DMS153 (cell line): ENCODE measurements at regions not wholly inside any gene's neighbourhood (a gene's known extent, or its start where the extent isn't known, plus 50 kb on each side); places are given as distances from the start of the nearest gene placed in this dataset.
"Not testable (repeated sequence)": the region's sequence is repeated elsewhere in the genome, so short reads cannot be mapped to it uniquely, and the experiment has no call there.

Experiments used
- DNase-seq: peaks from one replicate; lab custom pipeline; 2025; lab: John Stamatoyannopoulos, UW

GRCh38 chr18:1045658-1046057, 141.0 kb downstream of the ADCYAP1 start:
- no peak for DNase-seq

DNA sequence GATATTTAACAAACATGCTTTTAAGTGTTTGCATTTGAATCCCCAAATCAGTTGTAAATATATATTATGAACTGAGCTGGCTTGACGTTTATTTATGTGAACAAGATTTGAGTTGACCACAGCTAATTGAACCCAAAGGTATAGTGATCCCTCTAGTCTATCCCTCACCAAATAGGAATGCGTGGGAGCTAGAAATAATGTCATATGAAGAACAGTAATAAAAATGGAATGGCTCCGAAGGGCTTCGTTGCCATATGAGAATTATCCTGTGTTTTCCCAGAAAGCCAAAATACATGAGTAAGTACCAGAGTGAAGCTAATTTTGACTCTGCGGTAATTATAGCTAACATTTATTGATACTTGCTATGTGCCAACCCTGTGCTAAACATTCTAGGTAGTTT, 142.7 kb downstream of the ADCYAP1 start:
- no peak for DNase-seq

DNA sequence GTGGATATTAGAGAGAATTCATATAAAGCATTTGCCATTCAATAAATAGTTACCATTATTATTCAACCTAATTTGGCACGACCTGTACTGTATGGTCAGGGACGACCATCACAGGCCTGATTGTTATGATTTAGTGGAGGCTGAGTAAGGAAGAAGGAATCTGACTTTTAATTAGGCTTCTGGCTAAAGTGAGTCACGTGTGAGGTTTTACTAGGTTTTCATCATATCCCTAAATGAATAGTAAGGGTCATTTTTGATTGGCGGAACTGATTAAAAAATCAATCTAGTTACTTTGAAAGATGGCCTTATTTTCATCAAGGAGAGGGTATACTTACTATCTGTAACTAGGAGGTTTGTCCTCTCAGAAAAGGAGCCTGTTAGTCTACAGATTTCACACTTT, 143.4 kb downstream of the ADCYAP1 start:
- no peak for DNase-seq

- DNase-seq, result no peak
Observed at GRCh38 chr18:1049173-1049572, 144.5 kb downstream of the ADCYAP1 start.

GRCh38 chr18:1050012-1050657, 145.5 kb downstream of the ADCYAP1 start:
- no peak for DNase-seq

DNA sequence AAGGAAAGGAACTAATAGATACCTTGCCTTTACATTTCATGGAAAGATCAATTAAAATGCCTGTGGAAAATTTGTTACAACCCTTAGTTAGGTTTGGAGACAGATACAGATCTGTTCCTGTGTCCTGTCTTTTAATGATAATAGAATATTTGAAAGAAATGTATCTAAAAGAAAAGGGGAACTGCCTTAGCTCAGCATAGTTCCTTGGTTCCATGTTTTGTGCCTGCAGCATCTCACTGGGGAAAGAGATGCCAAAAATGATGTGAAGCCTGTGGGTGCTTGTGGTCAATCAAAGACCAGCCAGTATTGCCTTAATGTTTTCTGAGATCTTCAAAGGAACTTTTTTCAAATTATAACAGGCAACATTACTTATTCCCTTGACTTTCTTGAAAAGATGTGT, 147.6 kb downstream of the ADCYAP1 start:
- no peak for DNase-seq

DNA sequence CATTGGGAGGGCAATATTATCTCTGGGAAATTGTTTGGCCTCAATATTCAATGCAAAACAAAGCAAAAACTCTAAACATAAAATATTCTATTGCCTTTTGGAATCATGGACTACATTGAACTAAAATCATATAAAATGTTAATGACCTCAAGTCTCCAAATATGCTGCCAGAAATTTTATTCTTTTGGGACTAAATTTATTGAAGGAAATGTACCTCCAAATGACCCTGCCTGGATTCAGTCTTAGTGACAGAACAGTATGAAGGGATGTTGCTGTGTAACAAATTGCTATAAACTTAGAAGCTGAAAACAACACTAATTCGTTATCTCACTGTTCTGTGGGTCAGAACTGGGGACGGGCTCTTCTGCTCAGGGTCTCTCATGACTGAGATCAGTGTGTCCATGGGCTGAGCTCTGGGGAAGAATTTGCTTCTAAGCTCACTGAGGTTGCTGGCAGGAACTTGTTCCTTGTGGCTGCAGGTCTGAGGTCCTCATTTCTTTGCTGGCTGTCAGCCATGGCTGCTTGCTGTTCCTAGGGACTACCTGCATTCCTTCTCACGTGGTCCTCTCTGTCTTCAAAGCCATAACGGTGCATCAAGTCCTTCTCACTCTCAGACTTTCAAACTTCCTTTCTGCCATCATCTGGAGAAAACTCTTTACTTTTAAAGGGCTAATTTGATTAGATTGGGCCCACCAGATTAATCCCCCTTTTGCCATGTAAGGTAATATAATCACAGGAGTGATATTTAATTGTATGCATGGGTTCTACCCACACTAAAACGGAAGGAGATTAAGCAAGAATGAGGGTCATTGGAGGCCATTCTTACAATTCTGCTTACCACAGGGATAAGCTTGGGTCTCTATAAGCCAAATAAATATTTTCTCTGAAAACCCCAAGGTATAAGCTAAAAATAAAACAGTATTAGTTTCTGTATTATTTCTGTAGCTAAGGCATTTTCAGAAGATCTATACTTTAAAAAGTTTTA, 149.0 kb downstream of the ADCYAP1 start:
- DNase-seq, result no peak

GRCh38 chr18:1056404-1056803, 151.7 kb downstream of the ADCYAP1 start:
- no peak for DNase-seq

DNA sequence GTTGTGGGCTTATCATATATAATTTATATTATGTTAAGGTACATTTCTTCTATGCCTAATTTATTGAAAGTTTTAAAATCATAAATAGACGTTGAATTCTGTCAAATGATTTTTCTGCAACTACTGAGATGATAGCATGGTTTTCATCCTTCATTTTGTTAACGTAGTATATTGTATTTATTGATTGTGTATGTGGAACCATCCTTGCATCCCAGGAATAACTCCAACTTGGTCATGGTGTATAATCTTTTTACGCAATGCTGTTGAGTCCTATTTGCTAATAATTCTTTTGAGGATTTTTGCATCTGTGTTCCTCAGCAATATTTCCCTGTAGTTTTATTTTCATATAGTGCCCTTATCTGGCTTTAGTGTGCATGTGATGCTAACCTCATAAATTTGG, 152.7 kb downstream of the ADCYAP1 start:
- DNase-seq, result no peak

- no peak for DNase-seq
Observed at GRCh38 chr18:1062588-1062987, 157.9 kb downstream of the ADCYAP1 start.

GRCh38 chr18:1075322-1075721, 170.7 kb downstream of the ADCYAP1 start:
- DNase-seq, result peak; percentile 88

- no peak for DNase-seq
Observed at GRCh38 chr18:1075876-1076275, 171.2 kb downstream of the ADCYAP1 start.

- DNase-seq, result no peak
Observed at GRCh38 chr18:1078301-1078700, 173.6 kb downstream of the ADCYAP1 start.

DNA sequence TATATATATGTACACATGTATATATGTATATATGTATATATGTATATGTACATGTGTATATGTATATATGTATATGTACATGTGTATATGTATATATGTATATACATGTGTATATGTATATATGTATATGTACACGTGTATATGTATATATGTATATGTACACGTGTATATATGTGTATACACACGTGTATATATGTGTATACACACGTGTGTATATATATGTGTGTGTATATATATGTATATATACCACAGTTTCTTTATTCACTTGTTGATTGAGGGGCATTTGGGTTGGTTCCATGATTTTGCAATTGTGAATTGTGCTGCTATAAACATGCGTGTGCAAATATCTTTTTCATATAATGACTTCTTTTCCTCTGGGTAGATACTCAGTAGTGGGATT, 179.0 kb downstream of the ADCYAP1 start:
- DNase-seq, result not testable (repeated sequence)

DNA sequence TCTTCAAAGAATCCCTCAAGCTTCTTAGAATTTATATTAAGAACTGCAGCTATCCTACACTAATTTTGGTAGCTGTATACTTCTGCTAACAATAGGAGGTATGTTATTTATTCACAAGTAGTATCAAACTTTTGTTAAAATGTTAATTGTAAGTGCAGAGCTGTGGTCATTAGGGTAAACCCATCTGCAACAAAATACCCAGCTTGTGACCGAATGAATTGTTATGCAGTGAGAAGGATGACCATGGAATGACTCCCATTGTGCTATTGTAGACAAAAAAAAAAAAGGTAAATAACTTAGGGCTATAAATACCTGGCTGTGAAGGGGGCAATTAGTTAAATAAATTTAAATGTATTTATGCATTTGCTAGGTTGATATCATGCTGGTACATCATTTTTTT, 186.1 kb downstream of the ADCYAP1 start:
- DNase-seq, result no peak

DNA sequence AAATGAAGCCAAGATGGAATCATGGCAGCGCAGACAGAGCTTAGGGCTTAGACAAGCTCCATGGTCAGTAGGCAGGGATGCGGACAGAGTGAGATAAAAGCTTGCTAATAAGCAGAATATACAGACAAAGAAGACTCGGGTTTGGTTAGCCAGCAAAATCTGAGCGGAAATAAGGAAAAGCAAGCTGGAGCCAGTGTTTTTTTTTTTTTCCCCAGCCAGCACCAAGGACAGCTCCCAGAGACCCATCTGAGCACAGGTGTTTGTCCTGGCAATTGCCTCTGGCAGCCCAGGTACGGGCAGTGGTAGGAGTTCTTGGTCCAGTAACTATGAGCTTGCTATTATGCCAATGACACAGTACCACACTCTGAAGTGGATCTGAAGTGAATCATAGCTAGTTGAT, 187.6 kb downstream of the ADCYAP1 start:
- DNase-seq, result no peak

- no peak for DNase-seq
Observed at GRCh38 chr18:1094409-1094808, 189.7 kb downstream of the ADCYAP1 start.

DNA sequence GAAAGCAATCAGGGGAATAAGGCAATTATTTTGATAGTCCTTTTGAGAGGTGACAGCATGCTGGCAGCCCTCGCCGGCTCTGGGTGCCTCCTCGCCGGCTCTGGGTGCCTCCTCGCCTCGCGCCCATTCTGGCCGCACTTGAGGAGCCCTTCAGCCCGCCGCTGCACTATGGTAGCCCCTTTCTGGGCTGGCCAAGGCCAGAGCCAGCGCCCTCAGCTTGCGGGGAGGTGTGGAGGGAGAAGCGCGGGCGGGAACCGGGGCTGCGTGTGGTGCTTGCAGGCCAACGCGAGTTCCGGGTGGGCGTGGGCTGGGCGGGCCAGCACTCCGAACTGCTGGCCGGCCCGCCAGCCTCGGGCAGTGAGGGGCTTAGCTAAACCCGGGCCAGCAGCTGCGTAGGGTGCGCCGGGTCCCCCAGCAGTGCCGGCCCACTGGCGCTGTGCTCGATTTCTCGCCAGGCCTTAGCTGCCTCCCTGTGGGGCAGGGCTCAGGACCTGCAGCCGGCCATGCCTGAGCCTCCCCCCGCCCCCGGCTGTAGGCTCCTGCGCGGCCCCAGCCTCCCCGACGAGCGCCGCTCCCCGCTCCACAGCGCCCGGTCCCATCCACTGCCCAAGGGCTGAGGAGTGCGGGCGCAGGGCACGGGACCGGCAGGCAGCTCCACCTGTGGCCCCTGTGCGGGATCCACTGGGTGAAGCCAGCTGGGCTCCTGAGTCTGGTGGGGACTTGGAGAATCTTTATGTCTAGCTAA, 193.5 kb downstream of the ADCYAP1 start:
- DNase-seq, result not testable (repeated sequence)

DNA sequence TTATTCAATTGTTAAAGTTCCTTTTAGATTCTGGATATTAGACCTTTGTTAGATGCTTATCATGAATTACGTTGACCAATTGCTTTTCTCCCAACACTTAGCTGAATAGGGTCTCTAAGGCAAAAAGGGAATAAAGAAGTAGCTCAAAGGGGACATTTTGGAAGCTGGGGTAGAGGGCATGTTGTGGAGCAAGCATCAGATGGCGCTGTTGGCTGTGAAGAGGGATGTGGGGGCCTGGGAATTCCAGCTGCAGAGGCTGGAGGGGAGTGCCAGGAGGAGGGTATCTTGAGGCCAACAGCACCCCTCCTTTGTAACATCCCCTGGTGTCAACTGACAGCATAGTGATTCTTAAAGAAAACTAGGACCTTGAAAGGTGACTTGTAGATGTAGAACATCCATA, 198.2 kb downstream of the ADCYAP1 start:
- DNase-seq, result no peak

- DNase-seq, result peak; percentile 1
Observed at GRCh38 chr18:1103537-1103936, 198.9 kb downstream of the ADCYAP1 start.

DNA sequence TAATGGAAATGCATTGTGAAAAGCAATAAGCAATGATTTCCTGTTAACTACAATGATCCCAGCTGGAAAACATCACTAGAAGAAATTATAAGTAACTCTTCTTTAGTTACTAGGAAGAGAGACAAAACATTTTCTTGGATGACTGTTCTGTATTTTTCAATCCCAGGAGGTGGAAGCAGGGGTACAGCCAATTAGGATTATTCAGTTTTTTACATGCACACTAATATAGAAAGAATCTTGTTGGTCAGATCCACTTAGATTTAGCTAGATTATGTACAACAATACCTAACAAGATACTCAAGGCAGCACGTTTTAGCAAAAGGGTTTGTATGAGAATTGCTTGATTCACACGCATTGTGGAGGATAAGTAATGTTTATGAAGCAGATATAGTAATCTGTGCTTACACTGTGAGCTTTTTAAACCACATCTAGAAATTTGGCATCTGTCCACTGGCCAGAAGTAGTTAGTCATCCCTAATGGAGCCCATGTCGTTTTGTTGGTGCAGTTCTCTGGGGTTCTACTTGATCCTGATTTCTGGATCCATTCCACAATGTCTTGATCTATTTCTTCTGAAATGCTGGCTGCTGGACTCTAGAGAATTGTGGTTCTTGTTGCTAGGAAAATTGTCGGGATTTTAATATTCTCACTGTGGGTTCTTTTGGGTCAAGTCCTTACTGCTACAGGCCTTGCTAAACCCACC, 199.7 kb downstream of the ADCYAP1 start:
- DNase-seq, result no peak

DNA sequence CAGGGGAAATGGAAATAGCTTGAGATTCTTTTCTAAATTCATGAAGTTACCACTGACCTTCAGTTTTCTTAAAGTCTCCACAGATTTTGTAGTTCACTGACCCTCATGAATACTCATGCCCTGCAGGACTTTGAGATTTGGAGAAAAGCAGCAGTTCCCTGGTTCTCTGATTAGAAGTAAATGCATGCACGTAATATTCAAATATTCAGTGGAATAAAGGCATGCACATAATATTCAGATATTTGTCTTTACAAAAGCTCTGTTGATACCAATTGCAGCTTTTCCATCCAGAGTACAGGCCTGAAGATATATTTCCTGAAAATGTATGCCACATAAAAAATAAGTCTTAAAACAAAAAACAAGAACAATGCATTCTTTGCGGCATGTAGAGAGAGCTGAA, 219.8 kb downstream of the ADCYAP1 start:
- DNase-seq, result no peak
